ENCODE measurements at regions not wholly inside any gene's neighbourhood (a gene's known extent, or its start where the extent isn't known, plus 50 kb on each side); places are given as distances from the start of the nearest gene placed in this dataset.

GRCh38 chr1:4177425-4178150 is 277.5 kb upstream of the C1orf174 start:
- H4K8ac ChIP-seq (ENCODE audit: low read depth in 2 of 2, low read length in 2 of 2), result no peak overlapping the region
- in situ Hi-C loops (cut with MboI; ENCODE audit: low sequenced_read_pairs) (no loop called here), intact Hi-C loops (cut with micrococcal nuclease) (no loop called here), dilution Hi-C loops (cut with HindIII; ENCODE audit: low sequenced_read_pairs, unreplicated experiment) (no loop called here)
- H3K9me1 ChIP-seq (ENCODE audit: insufficient read depth, low read length), result no peaks in the 10 kb centered on the region
- no peak overlapping the region for H3K4me3 ChIP-seq (ENCODE audit: insufficient read depth, low read depth, low read length)
- no peak overlapping the region for H2AK5ac ChIP-seq (ENCODE audit: low read depth, low read length)
- H4K20me1 ChIP-seq (ENCODE audit: insufficient read depth, low read length), result no peaks in the 10 kb centered on the region
- H2BK5ac ChIP-seq (ENCODE audit: low read depth, low read length, poor library complexity, severe bottlenecking), result no peak overlapping the region
- ChIA-PET CTCF (no interaction called here), POLR2A (ENCODE audit: unreplicated experiment) (no interaction called here)
- no peak overlapping the region for H3K4me2 ChIP-seq (ENCODE audit: low read depth, low read length)
- H3K18ac ChIP-seq (ENCODE audit: low read depth, low read length), result no peak overlapping the region
- no peak overlapping the region for H2BK20ac ChIP-seq (ENCODE audit: low read depth, low read length)
- no peak overlapping the region for H3K4ac ChIP-seq (ENCODE audit: low read depth, low read length)
- H3K27ac ChIP-seq (ENCODE audit: insufficient read depth, low read length), result no peak overlapping the region
- H3K9ac ChIP-seq (ENCODE audit: low read depth, low read length), result no peak overlapping the region
- H2AK9ac ChIP-seq (replicated peaks; ENCODE audit: low read depth, low read length, poor library complexity), result no peak overlapping the region
- no peak overlapping the region for H3K14ac ChIP-seq (replicated peaks; ENCODE audit: low read depth, low read length)
- no peak overlapping the region for H3K56ac ChIP-seq (ENCODE audit: extremely low read depth, insufficient read depth, low read length)
- no peak overlapping the region for H2AFZ ChIP-seq (replicated peaks; ENCODE audit: low read length, poor library complexity)
- no peak overlapping the region for H4K91ac ChIP-seq (ENCODE audit: insufficient read depth, low read depth, low read length)
- no peak overlapping the region for H3K23ac ChIP-seq (ENCODE audit: low read depth, low read length)
- no peaks in the 10 kb centered on the region for H3K79me1 ChIP-seq (ENCODE audit: low read depth in 1 of 2, low read length in 2 of 2)
- no peak for DNase-seq
- H3K27me3 ChIP-seq (ENCODE audit: control insufficient read depth, insufficient read depth, low read length), result no peaks in the 10 kb centered on the region
- H3K36me3 ChIP-seq (ENCODE audit: control insufficient read depth, insufficient read depth, low read length), result no peaks in the 10 kb centered on the region
- H3K4me1 ChIP-seq (ENCODE audit: control insufficient read depth, insufficient read depth, low read length), result no peaks in the 10 kb centered on the region
- TF ChIP-seq POLR2A (IDR thresholded peaks at IDR 0.05; ENCODE audit: low read depth, low read length) (no peak), USF2 (IDR thresholded peaks at IDR 0.05; ENCODE audit: low read depth, low read length) (no peak), NFE2L2 (IDR thresholded peaks at IDR 0.05; ENCODE audit: low read depth, low read length) (no peak), CHD1 (IDR thresholded peaks at IDR 0.05; ENCODE audit: low read depth, low read length) (no peak), FOS (IDR thresholded peaks at IDR 0.05; ENCODE audit: low read depth, low read length) (no peak), CEBPB (IDR thresholded peaks at IDR 0.05; ENCODE audit: low read depth, low read length) (no peak), SMC3 (IDR thresholded peaks at IDR 0.05; ENCODE audit: low read depth, low read length) (no peak), RCOR1 (IDR thresholded peaks at IDR 0.05; ENCODE audit: insufficient replicate concordance, low read length) (no peak)
- TF ChIP-seq, protein P1, sequence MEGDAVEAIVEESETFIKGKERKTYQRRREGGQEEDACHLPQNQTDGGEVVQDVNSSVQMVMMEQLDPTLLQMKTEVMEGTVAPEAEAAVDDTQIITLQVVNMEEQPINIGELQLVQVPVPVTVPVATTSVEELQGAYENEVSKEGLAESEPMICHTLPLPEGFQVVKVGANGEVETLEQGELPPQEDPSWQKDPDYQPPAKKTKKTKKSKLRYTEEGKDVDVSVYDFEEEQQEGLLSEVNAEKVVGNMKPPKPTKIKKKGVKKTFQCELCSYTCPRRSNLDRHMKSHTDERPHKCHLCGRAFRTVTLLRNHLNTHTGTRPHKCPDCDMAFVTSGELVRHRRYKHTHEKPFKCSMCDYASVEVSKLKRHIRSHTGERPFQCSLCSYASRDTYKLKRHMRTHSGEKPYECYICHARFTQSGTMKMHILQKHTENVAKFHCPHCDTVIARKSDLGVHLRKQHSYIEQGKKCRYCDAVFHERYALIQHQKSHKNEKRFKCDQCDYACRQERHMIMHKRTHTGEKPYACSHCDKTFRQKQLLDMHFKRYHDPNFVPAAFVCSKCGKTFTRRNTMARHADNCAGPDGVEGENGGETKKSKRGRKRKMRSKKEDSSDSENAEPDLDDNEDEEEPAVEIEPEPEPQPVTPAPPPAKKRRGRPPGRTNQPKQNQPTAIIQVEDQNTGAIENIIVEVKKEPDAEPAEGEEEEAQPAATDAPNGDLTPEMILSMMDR (conservative IDR thresholded peaks at IDR 0.05; ENCODE audit: low read depth, low read length), result no peak
- no peak overlapping the region for H4K5ac ChIP-seq (ENCODE audit: low read depth, low read length)
- no peak for ATAC-seq (ENCODE audit: low read depth)
- H2BK120ac ChIP-seq (ENCODE audit: low read depth, low read length), result no peak overlapping the region
- no TSS peak for BruUV-seq (replicated peaks)
- 100% methylated on average over 1 of the region's 21 CpGs; no CpG with 5 or more reads in 1 of the 2 experiments for WGBS, 2 experiments (ENCODE audit: extremely low coverage in 2 of 2, insufficient read length in 1 of 2)
- H2BK15ac ChIP-seq (ENCODE audit: low read depth, low read length), result no peak overlapping the region
- H3K9me3 ChIP-seq (ENCODE audit: control insufficient read depth, insufficient read depth, low read length), result peaks cover 45% of the 10 kb centered on the region
